GM23338 (cell line): ENCODE measurements at regions not wholly inside any gene's neighbourhood (a gene's known extent, or its start where the extent isn't known, plus 50 kb on each side); places are given as distances from the start of the nearest gene placed in this dataset.

ENCODE experiments used
- ATAC-seq: fragments of 200-7000 bp; cut with Tn5 transposase; 3 replicates; pipeline ENCODE4 v1.9.1; 2020
- DNase-seq: peaks from one replicate; pipeline ENCODE4 v3.0.0-alpha.2; 2015; ENCODE audit warnings: low spot score
- H2AFZ ChIP-seq: fragments of 200-600 bp; sonication (generic); 2 replicates; pipeline ENCODE4 v1.8.0; 2016; ENCODE audit warnings: antibody characterized with exemption, mild to moderate bottlenecking, moderate library complexity
- H3F3A ChIP-seq: fragments of 200-600 bp; sonication (generic); replicated peaks from 2 replicates; pipeline ENCODE4 v1.8.0; 2017; ENCODE audit warnings: antibody characterized with exemption, mixed run types, low read depth
- H3K27ac ChIP-seq: fragments of 200-600 bp; sonication (generic); 2 replicates; pipeline ENCODE4 v1.6.1; 2016; ENCODE audit warnings: low read depth
- H3K27me3 ChIP-seq: fragments of 200-600 bp; sonication (generic); 2 replicates; pipeline ENCODE4 v1.8.0; 2016; ENCODE audit warnings: mild to moderate bottlenecking, mixed run types, moderate library complexity; ENCODE audit not compliant: insufficient read depth
- H3K36me3 ChIP-seq: fragments of 200-600 bp; sonication (generic); 2 replicates; pipeline ENCODE4 v1.8.0; 2016; ENCODE audit warnings: mild to moderate bottlenecking; ENCODE audit not compliant: insufficient read depth
- H3K4me1 ChIP-seq: fragments of 200-600 bp; sonication (generic); 2 replicates; pipeline ENCODE4 v1.8.0; 2016; ENCODE audit warnings: mild to moderate bottlenecking, moderate library complexity; ENCODE audit not compliant: insufficient read depth
- H3K4me2 ChIP-seq: fragments of 200-600 bp; sonication (generic); 2 replicates; pipeline ENCODE4 v1.7.1; 2017; ENCODE audit warnings: mixed run types
- H3K4me3 ChIP-seq: fragments of 200-600 bp; sonication (generic); 2 replicates; pipeline ENCODE4 v1.6.1; 2016; ENCODE audit warnings: mixed run types
- H3K79me2 ChIP-seq: fragments of 200-600 bp; sonication (generic); replicated peaks from 2 replicates; pipeline ENCODE4 v1.8.0; 2017; ENCODE audit warnings: mild to moderate bottlenecking; ENCODE audit not compliant: insufficient read depth
- H3K9me2 ChIP-seq: fragments of 200-600 bp; sonication (generic); 2 replicates; pipeline ENCODE4 v1.8.0; 2017; ENCODE audit not compliant: insufficient read depth
- H4K20me1 ChIP-seq: fragments of 200-600 bp; sonication (generic); replicated peaks from 2 replicates; pipeline ENCODE4 v1.8.0; 2017; ENCODE audit warnings: mild to moderate bottlenecking; ENCODE audit not compliant: insufficient read depth
- H3K27ac Mint-ChIP-seq: 2 replicates; pipeline ENCODE4 v1.8.0; 2020; ENCODE audit warnings: inconsistent platforms, mild to moderate bottlenecking, moderate library complexity, mixed read lengths
- H3K27me3 Mint-ChIP-seq: 3 replicates; pipeline ENCODE4 v1.8.0; 2022; ENCODE audit warnings: low read depth, mild to moderate bottlenecking, moderate library complexity, mixed read lengths, inconsistent platforms; ENCODE audit not compliant: insufficient read depth, poor library complexity
- H3K36me3 Mint-ChIP-seq: 3 replicates; pipeline ENCODE4 v1.8.0; 2021; ENCODE audit warnings: low read depth, mild to moderate bottlenecking, inconsistent platforms, moderate library complexity, mixed read lengths
- H3K4me1 Mint-ChIP-seq: 3 replicates; pipeline ENCODE4 v1.8.0; 2020; ENCODE audit warnings: mild to moderate bottlenecking, inconsistent platforms, mixed read lengths
- H3K4me3 Mint-ChIP-seq: 3 replicates; pipeline ENCODE4 v1.8.0; 2021; ENCODE audit warnings: moderate library complexity, mild to moderate bottlenecking, inconsistent platforms, mixed read lengths
- H3K9me3 Mint-ChIP-seq: 3 replicates; pipeline ENCODE4 v1.8.0; 2020; ENCODE audit warnings: moderate library complexity, mild to moderate bottlenecking, inconsistent platforms, mixed read lengths
- CREB1 ChIP-seq: fragments of 250-450 bp; sonication (Bioruptor Pico); IDR thresholded peaks from 2 replicates; pipeline ENCODE4 v1.5.0; 2020; ENCODE audit warnings: low read depth, mild to moderate bottlenecking, moderate library complexity
- CTCF ChIP-seq, 2 experiments: fragments of 200-600 bp in 1 of 2; sonication (generic) in 1 of 2; conservative IDR thresholded peaks; 2 replicates each; pipeline versions ENCODE4 v1.5.1 to v1.6.1; 2016 to 2017; ENCODE audit warnings: antibody characterized with exemption in 2 of 2, low read depth in 2 of 2, mild to moderate bottlenecking in 2 of 2, moderate library complexity in 1 of 2
- ETS1 ChIP-seq: IDR thresholded peaks from 2 replicates; pipeline ENCODE4 v1.6.1; 2016; ENCODE audit warnings: antibody characterized with exemption
- EZH2 ChIP-seq: fragments of 200-600 bp; sonication (generic); IDR thresholded peaks from one replicate; pipeline ENCODE4 v1.8.0; 2017; ENCODE audit warnings: antibody characterized with exemption, mild to moderate bottlenecking, low read depth; ENCODE audit not compliant: unreplicated experiment
- EZH2phosphoT487 ChIP-seq: fragments of 200-600 bp; sonication (generic); IDR thresholded peaks from one replicate; pipeline ENCODE4 v1.8.1; 2018; ENCODE audit warnings: antibody characterized with exemption; ENCODE audit not compliant: unreplicated experiment
- JUNB ChIP-seq: IDR thresholded peaks from one replicate; pipeline ENCODE4 v1.6.1; 2016; ENCODE audit warnings: antibody characterized with exemption; ENCODE audit not compliant: unreplicated experiment
- NANOG ChIP-seq: IDR thresholded peaks from 2 replicates; pipeline ENCODE4 v1.6.1; 2016; ENCODE audit warnings: antibody characterized with exemption, borderline replicate concordance
- POLR2AphosphoS5 ChIP-seq: IDR thresholded peaks from 2 replicates; pipeline ENCODE4 v1.6.1; 2016; ENCODE audit warnings: antibody characterized with exemption, low read depth
- REST ChIP-seq: IDR thresholded peaks from one replicate; pipeline ENCODE4 v1.6.1; 2018; ENCODE audit warnings: antibody characterized with exemption; ENCODE audit not compliant: unreplicated experiment
- STAT1 ChIP-seq: IDR thresholded peaks from one replicate; pipeline ENCODE4 v1.6.1; 2016; ENCODE audit warnings: antibody characterized with exemption; ENCODE audit not compliant: unreplicated experiment
- ZNF114 ChIP-seq: fragments of 250-450 bp; sonication (Bioruptor Pico); IDR thresholded peaks from 2 replicates; pipeline ENCODE4 v1.5.0; 2020; ENCODE audit warnings: mild to moderate bottlenecking, moderate library complexity
- ZNF331 ChIP-seq: fragments of 250-450 bp; sonication (Bioruptor Pico); IDR thresholded peaks from 2 replicates; pipeline ENCODE4 v1.5.0; 2020; ENCODE audit warnings: low read depth, mild to moderate bottlenecking, moderate library complexity
- ZNF462 ChIP-seq: fragments of 250-450 bp; sonication (Bioruptor Pico); IDR thresholded peaks from 2 replicates; pipeline ENCODE4 v1.5.0; 2020; ENCODE audit warnings: mild to moderate bottlenecking, moderate library complexity

DNA sequence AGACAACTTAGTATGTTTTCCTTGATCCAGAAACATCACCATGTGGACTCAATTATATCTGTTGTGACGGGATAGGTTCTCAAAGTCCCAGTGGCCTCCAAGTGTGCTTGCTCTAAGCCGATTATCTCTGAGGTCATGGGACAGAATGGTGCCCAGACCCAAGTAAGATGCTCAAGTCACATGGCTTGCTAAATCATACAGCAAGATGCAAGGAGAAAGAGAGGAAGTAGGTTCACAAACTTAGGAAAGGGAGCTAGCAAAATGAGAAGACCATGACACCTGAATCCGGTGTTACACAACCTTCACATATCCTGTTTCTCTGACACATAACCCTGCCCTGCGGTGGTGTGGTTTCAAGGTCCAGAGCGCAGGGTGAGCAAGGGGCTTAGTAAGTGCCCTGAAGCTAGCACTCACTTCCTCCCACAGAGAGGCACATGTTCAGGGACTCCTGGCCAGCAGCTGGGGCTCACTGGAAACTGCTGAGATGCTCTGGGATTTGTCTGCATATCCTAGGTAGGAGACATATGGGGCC is 590.9 kb upstream of the ANKRD30A start:
- H2AFZ ChIP-seq = peak overlapping the region; percentile 26; the same call in 1 of the 2 replicates
- H4K20me1 ChIP-seq = no peaks in the 10 kb centered on the region
- no peak overlapping the region for H3K27ac Mint-ChIP-seq

More for the DNA sequence above, 590.9 kb upstream of the ANKRD30A start:
- Mint-ChIP-seq H3K9me3 (peaks cover 11% of the 10 kb centered on the region; the same call in 2 of the 3 replicates), H3K4me3 (no peak overlapping the region), H3K36me3 (peaks cover under 1% of the 10 kb centered on the region; the same call in 2 of the 3 replicates), H3K27me3 (no peaks in the 10 kb centered on the region), H3K4me1 (no peaks in the 10 kb centered on the region)
- Histone ChIP-seq H3K79me2 (no peaks in the 10 kb centered on the region), H3K4me1 (no peaks in the 10 kb centered on the region), H3K36me3 (no peaks in the 10 kb centered on the region), H3F3A (no peaks in the 10 kb centered on the region), H3K4me3 (no peak overlapping the region), H3K27ac (no peak overlapping the region), H3K4me2 (no peak overlapping the region), H3K27me3 (no peaks in the 10 kb centered on the region), H3K9me2 (no peaks in the 10 kb centered on the region)
- no peak for DNase-seq
- no peak for ATAC-seq
- TF ChIP-seq NANOG = no peak
- TF ChIP-seq EZH2 = no peak
- no peak for TF ChIP-seq ZNF331 (CRISPR knock-in tag)
- no peak for TF ChIP-seq POLR2AphosphoS5
- TF ChIP-seq STAT1 = no peak
- TF ChIP-seq REST = no peak
- TF ChIP-seq ETS1 = no peak
- no peak for TF ChIP-seq CTCF (conservative IDR thresholded peaks at IDR 0.05; ENCODE audit: low read depth in 2 of 2)
- no peak for TF ChIP-seq CREB1 (CRISPR knock-in tag)
- TF ChIP-seq ZNF114 (CRISPR knock-in tag) = no peak
- no peak for TF ChIP-seq EZH2phosphoT487
- TF ChIP-seq JUNB = no peak
- TF ChIP-seq ZNF462 (CRISPR knock-in tag) = no peak
